GM12891 (cell line): ENCODE measurements at regions not wholly inside any gene's neighbourhood (a gene's known extent, or its start where the extent isn't known, plus 50 kb on each side); places are given as distances from the start of the nearest gene placed in this dataset.

Experiments used
- POLR2AphosphoS5 ChIP-seq: IDR thresholded peaks from 2 replicates; pipeline ENCODE4 v1.6.1; 2011; ENCODE audit warnings: low read depth, low read length, control low read depth
- SPI1 ChIP-seq: IDR thresholded peaks from 2 replicates; pipeline ENCODE4 v1.6.1; 2011; ENCODE audit warnings: low read depth, low read length, control low read depth
- TAF1 ChIP-seq: IDR thresholded peaks from 2 replicates; pipeline ENCODE4 v1.6.1; 2011; ENCODE audit warnings: low read depth, low read length, control low read depth

DNA sequence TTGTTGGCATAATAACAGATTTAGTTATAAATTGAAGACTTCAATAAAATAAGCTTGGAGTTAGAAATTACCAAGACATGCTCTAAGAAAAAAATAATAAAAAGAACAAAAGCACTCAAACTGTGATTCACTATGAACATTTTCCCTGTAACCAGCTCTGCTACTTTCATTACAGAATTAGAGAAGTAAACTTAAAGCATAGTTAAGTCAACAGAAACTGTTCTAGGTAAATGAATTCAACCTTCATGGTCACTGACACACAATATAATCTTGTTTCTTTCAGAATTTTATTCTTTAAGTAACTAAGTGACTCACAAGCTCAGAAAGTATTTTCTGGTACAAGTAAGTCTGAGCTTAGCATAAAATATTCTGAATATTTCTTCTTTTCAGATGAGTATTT, 136.3 kb downstream of the KLF5 start:
- TF ChIP-seq TAF1 (no peak), SPI1 (no peak), POLR2AphosphoS5 (no peak)
